Activated naive CD4-positive, alpha-beta T cell treated with anti-CD3 and anti-CD28 coated beads, Interleukin-2, amount 50 U/mL, for 72 hours (primary cell): ENCODE measurements at regions not wholly inside any gene's neighbourhood (a gene's known extent, or its start where the extent isn't known, plus 50 kb on each side); places are given as distances from the start of the nearest gene placed in this dataset.
"Not testable (repeated sequence)": the region's sequence is repeated elsewhere in the genome, so short reads cannot be mapped to it uniquely, and the experiment has no call there.

Source experiments
- ATAC-seq, 2 donors: fragments of 150-1000 bp; cut with Tn5 transposase; 2 replicates each; pipeline ENCODE4 v1.10.0; 2021; ENCODE audit warnings: mild to moderate bottlenecking in 2 of 2, moderate library complexity in 2 of 2
- DNase-seq, 2 donors: peaks; one replicate each; pipeline ENCODE4 v3.0.0; 2021 to 2022; ENCODE audit warnings: low spot score in 2 of 2
- H3K27ac Mint-ChIP-seq, 2 donors: one replicate each; pipeline ENCODE4 v1.8.0; 2022; ENCODE audit warnings: mild to moderate bottlenecking in 2 of 2, mixed read lengths in 2 of 2
- H3K36me3 Mint-ChIP-seq, 2 donors: one replicate each; pipeline ENCODE4 v1.8.0; 2022; ENCODE audit warnings: mixed read lengths in 2 of 2
- H3K9me3 Mint-ChIP-seq, 2 donors: one replicate each; pipeline ENCODE4 v1.8.0; 2022; ENCODE audit warnings: mixed read lengths in 2 of 2

GRCh38 chr6:170222498-170223471, 68.1 kb downstream of the DLL1 start:
- no peak for ATAC-seq
- peak in 1 of 2 donors; percentile 37 for DNase-seq
- Mint-ChIP-seq H3K36me3 (no peaks in the 10 kb centered on the region), H3K27ac (no peak overlapping the region), H3K9me3 (no peaks in the 10 kb centered on the region)

GRCh38 chr6:170221753-170222400, 69.0 kb downstream of the DLL1 start:
- no peaks in the 10 kb centered on the region for H3K36me3 Mint-ChIP-seq
- peak in 1 of 2 donors; percentile 22 for ATAC-seq
- no peaks in the 10 kb centered on the region for H3K9me3 Mint-ChIP-seq
- peak in 1 of 2 donors; percentile 39 for DNase-seq
- no peak overlapping the region for H3K27ac Mint-ChIP-seq

- Mint-ChIP-seq H3K36me3 (no peaks in the 10 kb centered on the region), H3K27ac (no peak overlapping the region), H3K9me3 (no peaks in the 10 kb centered on the region)
- peak in 1 of 2 donors; percentile 9 for DNase-seq
- peak in 1 of 2 donors; percentile 41 for ATAC-seq
Measured at GRCh38 chr6:170221052-170221752, 69.7 kb downstream of the DLL1 start.

DNA sequence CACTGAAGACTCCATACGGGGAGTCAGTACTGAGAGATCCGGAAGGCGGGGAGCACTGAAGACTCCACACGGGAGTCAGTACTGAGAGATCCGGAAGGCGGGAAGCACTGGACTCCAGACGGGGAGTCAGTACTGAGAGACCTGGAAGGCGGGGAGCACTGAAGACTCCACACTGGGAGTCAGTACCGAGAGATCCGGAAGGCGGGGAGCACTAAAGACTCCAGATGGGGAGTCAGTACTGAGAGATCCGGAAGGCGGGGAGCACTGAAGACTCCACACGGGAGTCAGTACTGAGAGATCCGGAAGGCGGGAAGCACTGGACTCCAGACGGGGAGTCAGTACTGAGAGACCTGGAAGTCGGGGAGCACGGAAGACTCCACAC, 77.2 kb downstream of the DLL1 start:
- DNase-seq, H3K27ac Mint-ChIP-seq, H3K36me3 Mint-ChIP-seq, ATAC-seq, H3K9me3 Mint-ChIP-seq: not testable (repeated sequence)

DNA sequence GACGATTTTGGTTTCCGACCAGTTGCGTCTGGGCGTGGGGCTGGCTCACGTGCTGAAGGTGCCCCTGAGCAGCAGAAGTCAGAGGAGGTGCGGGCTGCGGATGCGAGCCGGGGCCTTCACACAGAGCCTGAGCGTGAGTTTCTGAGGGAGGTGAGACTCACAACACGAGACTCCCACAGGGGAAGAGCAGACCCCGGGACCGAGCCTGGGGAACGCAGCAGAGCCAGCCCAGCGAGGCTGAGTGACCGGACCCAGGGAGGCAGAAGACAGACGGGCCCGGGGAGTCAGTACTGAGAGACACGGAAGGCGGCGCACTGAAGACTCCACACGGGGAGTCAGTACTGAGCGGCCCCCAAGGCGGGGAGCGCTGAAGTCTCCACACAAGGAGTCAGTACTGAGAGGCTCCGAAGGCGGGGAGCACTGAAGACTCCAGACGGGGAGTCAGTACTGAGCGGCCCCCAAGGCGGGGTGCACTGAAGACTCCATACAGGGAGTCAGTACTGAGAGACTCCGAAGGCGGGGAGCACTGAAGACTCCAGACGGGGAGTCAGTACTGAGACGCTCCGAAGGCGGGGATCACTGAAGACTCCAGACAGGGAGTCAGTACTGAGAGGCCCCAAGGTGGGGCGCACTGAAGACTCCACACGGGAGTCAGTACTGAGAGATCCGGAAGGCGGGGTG, 77.8 kb downstream of the DLL1 start:
- ATAC-seq (no peak), DNase-seq (peak in 1 of 2 donors; percentile 35)
- Mint-ChIP-seq H3K27ac (no peak overlapping the region), H3K9me3 (no peaks in the 10 kb centered on the region), H3K36me3 (no peaks in the 10 kb centered on the region)

- Mint-ChIP-seq H3K9me3 (no peaks in the 10 kb centered on the region), H3K27ac (no peak overlapping the region), H3K36me3 (no peaks in the 10 kb centered on the region)
- DNase-seq, result peak in 1 of 2 donors; percentile 14
- ATAC-seq, result no peak
Measured at GRCh38 chr6:170212051-170212756, 78.7 kb downstream of the DLL1 start.

DNA sequence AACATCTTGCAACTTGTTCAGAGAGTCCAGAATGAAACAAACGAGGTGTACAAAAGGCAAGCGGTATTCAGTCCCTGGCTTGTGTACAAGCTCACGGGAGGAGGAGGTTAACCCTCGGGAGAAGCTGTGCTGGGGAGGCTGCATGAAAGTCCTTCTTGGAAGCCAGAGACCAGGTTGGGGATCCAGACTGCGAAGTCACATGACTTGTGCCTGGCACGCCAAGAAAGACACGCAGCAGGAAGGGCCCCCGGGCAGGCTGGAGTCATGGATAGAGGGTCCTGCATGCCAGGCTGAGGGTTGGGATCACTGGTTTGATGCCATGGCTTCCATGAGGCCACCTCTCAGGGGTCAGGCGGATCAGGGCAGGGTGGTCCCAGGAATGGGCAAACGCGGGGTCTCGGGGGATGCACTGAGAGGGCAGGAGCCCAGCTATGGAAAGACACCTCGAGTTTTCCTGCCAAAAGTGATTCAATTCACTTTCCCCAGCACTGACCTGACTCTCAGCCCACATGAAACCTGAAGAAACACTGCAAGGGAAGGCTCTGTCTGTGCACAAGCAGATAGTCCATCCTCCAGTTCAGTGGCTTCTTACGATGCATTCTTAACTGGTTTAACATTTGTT, 79.4 kb downstream of the DLL1 start:
- Mint-ChIP-seq H3K36me3 (no peaks in the 10 kb centered on the region), H3K27ac (no peak overlapping the region), H3K9me3 (no peaks in the 10 kb centered on the region)
- ATAC-seq (no peak), DNase-seq (peak in 1 of 2 donors; percentile 39)

DNA sequence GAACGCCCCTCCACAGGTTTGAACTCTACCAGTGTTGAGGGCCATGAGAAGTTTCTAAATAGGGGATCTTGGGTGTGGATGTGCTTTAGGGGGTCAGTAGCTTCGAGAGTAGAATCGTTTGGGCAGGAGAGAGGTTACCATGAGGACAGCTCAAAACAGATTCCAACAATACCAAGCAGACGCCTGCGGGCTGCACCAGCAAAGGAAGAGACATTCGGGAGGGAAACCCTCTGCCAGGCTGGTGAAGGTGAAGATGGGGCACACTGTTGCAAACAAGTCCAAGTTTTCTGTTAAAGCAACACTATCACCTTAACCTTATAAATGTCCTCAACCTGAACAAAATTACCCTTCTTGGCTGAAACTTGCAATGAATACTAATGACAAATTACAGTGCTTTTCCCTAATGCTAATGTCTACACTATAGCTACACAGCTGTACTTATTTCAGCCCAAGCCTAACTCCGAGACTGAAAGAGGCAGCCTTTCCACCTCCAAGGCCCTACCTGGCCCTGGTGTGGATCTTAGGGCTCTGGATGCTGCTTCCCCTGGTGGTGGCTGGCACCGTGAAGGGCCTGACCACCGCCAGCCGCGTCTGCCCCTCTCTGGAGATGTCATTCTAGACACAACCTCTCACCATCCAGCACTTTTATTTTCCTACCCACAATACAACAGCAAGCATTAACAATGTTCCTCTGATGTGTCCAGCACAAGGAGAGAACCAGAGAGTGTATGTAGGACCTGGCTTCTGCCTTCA, 80.1 kb downstream of the DLL1 start:
- no peaks in the 10 kb centered on the region for H3K36me3 Mint-ChIP-seq
- ATAC-seq (no peak), DNase-seq (peak in 1 of 2 donors; percentile 34)
- no peaks in the 10 kb centered on the region for H3K9me3 Mint-ChIP-seq
- H3K27ac Mint-ChIP-seq, result no peak overlapping the region

GRCh38 chr6:170210026-170210390, 80.9 kb downstream of the DLL1 start:
- ATAC-seq, result no peak
- Mint-ChIP-seq H3K36me3 (no peaks in the 10 kb centered on the region), H3K27ac (no peak overlapping the region), H3K9me3 (no peaks in the 10 kb centered on the region)
- DNase-seq, result peak; percentile 0 to 48

GRCh38 chr6:170209354-170210025, 81.4 kb downstream of the DLL1 start:
- H3K27ac Mint-ChIP-seq, result no peak overlapping the region
- peak; percentile 0 to 41 for DNase-seq
- no peak for ATAC-seq
- H3K9me3 Mint-ChIP-seq, result peaks cover 0 to 1% of the 10 kb centered on the region in 2 donors
- H3K36me3 Mint-ChIP-seq, result peaks cover 0 to 2% of the 10 kb centered on the region in 2 donors

DNA sequence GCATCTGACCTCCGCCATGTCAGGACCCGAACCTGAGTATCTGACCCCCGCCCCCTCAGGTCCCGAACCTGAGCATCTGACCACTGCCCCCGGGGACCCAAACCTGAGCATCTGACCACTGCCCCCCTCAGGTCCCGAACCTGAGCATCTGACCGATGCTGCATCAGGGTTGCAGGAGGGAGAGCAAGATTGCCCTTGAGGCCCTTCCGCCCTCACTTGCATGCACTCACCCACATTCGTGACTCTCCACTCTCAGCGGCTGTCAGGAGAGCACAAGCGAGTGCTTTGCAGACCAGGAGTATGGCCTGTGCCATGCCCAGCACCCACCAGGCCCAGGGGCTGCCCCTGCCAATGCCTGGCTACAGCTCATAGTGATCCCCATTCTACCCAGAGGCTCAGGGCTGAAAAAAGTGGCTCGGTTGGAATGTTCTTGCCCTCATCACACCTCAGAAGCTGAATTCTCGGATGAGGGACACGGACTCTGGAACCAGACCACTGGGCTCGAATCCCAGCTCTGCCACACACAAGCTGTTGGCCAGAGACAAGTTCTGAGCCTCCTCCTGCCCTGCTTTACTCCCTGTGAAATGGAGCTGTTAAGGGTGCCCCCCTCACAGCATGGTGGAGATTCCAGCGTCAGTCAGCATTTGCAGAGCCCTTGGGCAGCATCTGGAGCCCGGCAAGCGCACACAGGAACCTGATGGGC, 82.1 kb downstream of the DLL1 start:
- no peak overlapping the region for H3K27ac Mint-ChIP-seq
- DNase-seq (peak; percentile 0 to 47), ATAC-seq (no peak)
- peaks cover 0 to 7% of the 10 kb centered on the region in 2 donors for H3K36me3 Mint-ChIP-seq
- H3K9me3 Mint-ChIP-seq, result peaks cover 0 to 6% of the 10 kb centered on the region in 2 donors

- DNase-seq (no peak), ATAC-seq (no peak)
- Mint-ChIP-seq H3K27ac (no peak overlapping the region), H3K36me3 (peaks cover 0 to 11% of the 10 kb centered on the region in 2 donors), H3K9me3 (peaks cover 3 to 9% of the 10 kb centered on the region in 2 donors)
Measured at GRCh38 chr6:170208182-170208601, 82.7 kb downstream of the DLL1 start.

DNA sequence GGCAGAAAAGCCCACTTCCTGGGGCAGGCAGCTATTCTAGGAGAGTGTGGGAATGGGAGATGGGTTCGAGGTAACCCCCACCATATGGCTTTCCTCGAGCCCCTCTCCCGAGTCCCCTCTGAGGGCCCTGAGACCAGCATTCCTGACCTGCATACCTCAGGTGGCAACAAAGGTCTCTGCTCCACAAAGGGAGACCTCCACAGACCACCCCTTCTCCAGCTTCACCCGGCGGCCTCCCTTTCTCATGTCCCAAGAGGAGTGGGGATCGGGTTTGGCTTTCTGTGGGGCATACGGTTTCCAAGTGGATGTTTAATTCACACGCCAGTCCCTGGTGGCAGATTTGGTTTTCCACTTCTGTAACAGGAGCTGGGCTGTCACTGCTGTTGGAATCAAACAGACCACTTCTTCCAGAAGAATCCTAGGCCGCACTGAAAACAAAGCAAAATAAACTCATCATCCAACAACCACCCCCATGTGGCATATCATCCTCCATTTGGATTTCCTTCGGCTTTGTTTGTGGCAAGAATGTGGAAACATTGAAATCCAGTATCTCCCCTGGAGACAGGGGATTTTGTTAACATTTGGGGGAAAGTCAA, 83.2 kb downstream of the DLL1 start:
- Mint-ChIP-seq H3K27ac (no peak overlapping the region), H3K36me3 (peaks cover 0 to 16% of the 10 kb centered on the region in 2 donors), H3K9me3 (peaks cover 6 to 12% of the 10 kb centered on the region in 2 donors)
- DNase-seq (no peak), ATAC-seq (no peak)
